Sigmoid colon (tissue), 6 donors: ENCODE measurements at regions not wholly inside any gene's neighbourhood (a gene's known extent, or its start where the extent isn't known, plus 50 kb on each side); places are given as distances from the start of the nearest gene placed in this dataset.

Experiments used
- DNase-seq: peaks from one replicate; pipeline ENCODE4 v3.0.0-alpha.2; 2019
- H3K27ac ChIP-seq, 4 donors: fragments of 200-600 bp; sonication (generic); one replicate each; pipeline ENCODE4 v1.5.1; 2016 to 2019; ENCODE audit warnings: mild to moderate bottlenecking in 1 of 4
- H3K27me3 ChIP-seq, 3 donors: fragments of 200-600 bp; sonication (generic); one replicate each; pipeline ENCODE4 v1.5.1; 2019; ENCODE audit warnings: mild to moderate bottlenecking in 1 of 3
- H3K36me3 ChIP-seq, 4 donors: fragments of 200-600 bp; sonication (generic); one replicate each; pipeline ENCODE4 v1.5.1; 2016 to 2019
- H3K4me1 ChIP-seq, 4 donors: fragments of 200-600 bp; sonication (generic); one replicate each; pipeline ENCODE4 v1.5.1; 2017 to 2019
- H3K4me3 ChIP-seq, 4 donors: fragments of 200-600 bp; sonication (generic); one replicate each; pipeline ENCODE4 v1.5.1; 2017 to 2019; ENCODE audit warnings: mild to moderate bottlenecking in 2 of 4, moderate library complexity in 1 of 4
- H3K9me3 ChIP-seq, 4 donors: fragments of 200-600 bp in 3 of 4; sonication (generic) in 3 of 4; one replicate each; pipeline versions ENCODE4 v1.5.1 to v1.6.1; 2013 to 2019
- CTCF ChIP-seq, 4 experiments: fragments of 450-650 bp in 3 of 4; fragments of 200-600 bp in 1 of 4; IDR thresholded peaks; one replicate each; pipeline ENCODE4 v1.5.1; 2016 to 2019; ENCODE audit warnings: antibody characterized with exemption in 4 of 4, mild to moderate bottlenecking in 3 of 4, moderate library complexity in 2 of 4
- EP300 ChIP-seq, 4 donors: sonication (generic); formaldehyde crosslinking; IDR thresholded peaks; one replicate each; pipeline ENCODE4 v1.6.1; 2017; ENCODE audit warnings: antibody characterized with exemption in 4 of 4
- POLR2A ChIP-seq, 2 donors: fragments of 450-650 bp; IDR thresholded peaks; one replicate each; pipeline ENCODE4 v1.6.1; 2016; ENCODE audit warnings: antibody characterized with exemption in 2 of 2, mild to moderate bottlenecking in 2 of 2, moderate library complexity in 2 of 2
- POLR2AphosphoS5 ChIP-seq, 4 donors: sonication (generic); formaldehyde crosslinking; IDR thresholded peaks; one replicate each; pipeline ENCODE4 v1.6.1; 2017; ENCODE audit warnings: antibody characterized with exemption in 4 of 4
- WGBS, 2 donors: extraction: QIAGEN DNeasy Blood & Tissue Kit; methylation state at CpG; one replicate each; pipeline ENCODE4 v1.1.7; 2013; 5-methylcytosine and 5-hydroxymethylcytosine counted together
- intact Hi-C: fragments of 100-400 bp; cut with DNase I; formaldehyde crosslinking; loops from one replicate; pipeline ENCODE4 v1.15.1; 2023
- donor health status: healthy with polysubstance abuse.
- donor health status: healthy.

DNA sequence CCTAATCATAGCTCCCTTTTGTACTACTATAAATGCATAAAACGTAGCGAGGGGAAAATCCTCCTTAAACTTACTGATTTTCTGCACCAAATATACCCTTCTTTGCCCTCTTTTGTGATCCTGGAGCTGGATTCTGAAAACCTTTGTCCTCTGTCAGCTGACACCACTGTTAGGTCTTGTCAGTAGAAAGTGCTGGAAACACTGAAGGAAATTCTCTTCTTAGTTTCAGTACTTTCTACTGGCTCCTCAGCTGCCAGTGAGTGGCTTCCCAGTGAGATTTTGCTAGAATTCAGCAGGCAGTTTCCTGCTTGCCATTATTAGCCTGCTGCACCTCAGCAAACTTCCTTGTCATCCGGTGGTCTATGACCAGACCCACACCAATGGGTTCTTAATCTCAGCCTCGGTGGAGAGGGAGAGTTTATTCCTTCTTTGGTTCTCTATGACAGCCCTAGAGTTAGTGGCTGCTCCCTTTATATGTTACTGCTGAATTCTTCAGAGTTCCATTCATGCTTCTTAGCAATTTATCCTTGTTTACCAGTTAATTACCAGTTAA lies 476.2 kb downstream of the FSCB start:
- WGBS, 2 donors, result 39 to 44% methylated on average over 4 of the region's 4 CpGs
- no peaks in the 10 kb centered on the region for H3K36me3 ChIP-seq
- intact Hi-C loops, result no loop called here
- H3K9me3 ChIP-seq, result no peaks in the 10 kb centered on the region
- no peaks in the 10 kb centered on the region for H3K4me1 ChIP-seq
- H3K27ac ChIP-seq, result no peak overlapping the region
- no peak for TF ChIP-seq EP300 (IDR thresholded peaks at IDR 0.05)
- TF ChIP-seq POLR2AphosphoS5 (IDR thresholded peaks at IDR 0.05), result no peak
- no peak for TF ChIP-seq CTCF (IDR thresholded peaks at IDR 0.05)
- no peak for TF ChIP-seq POLR2A (IDR thresholded peaks at IDR 0.05)
- H3K4me3 ChIP-seq, result no peak overlapping the region
- no peak for DNase-seq
- no peaks in the 10 kb centered on the region for H3K27me3 ChIP-seq

- Histone ChIP-seq H3K4me1 (no peaks in the 10 kb centered on the region), H3K36me3 (no peaks in the 10 kb centered on the region), H3K4me3 (no peak overlapping the region), H3K27me3 (no peaks in the 10 kb centered on the region), H3K9me3 (no peaks in the 10 kb centered on the region), H3K27ac (no peak overlapping the region)
- no peak for TF ChIP-seq CTCF (IDR thresholded peaks at IDR 0.05)
- no peak for TF ChIP-seq POLR2A (IDR thresholded peaks at IDR 0.05)
- TF ChIP-seq EP300 (IDR thresholded peaks at IDR 0.05), result no peak
- TF ChIP-seq POLR2AphosphoS5 (IDR thresholded peaks at IDR 0.05), result no peak
- intact Hi-C loops, result no loop called here
- no peak for DNase-seq
Measured at GRCh38 chr14:44029933-44030332, 477.1 kb downstream of the FSCB start.

DNA sequence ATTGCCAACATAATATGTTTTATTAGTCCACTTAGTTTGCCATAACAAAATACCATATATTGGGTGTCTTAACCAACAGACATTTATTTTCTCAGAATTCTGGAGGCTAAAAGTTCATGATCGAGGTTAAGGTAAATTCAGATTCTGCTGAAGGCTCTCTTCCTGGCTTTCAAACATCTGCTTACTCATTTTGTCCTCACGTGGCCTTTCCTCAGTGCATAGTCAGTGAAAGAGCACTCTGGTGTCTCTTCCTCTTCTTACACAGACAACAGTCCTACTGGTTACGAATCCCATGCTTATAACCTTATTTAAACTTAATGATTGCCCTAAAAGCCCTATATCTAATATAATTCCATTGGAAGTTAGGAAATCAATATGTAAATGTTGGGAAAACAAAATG lies 479.7 kb downstream of the FSCB start:
- no peaks in the 10 kb centered on the region for H3K36me3 ChIP-seq
- TF ChIP-seq CTCF (IDR thresholded peaks at IDR 0.05) (no peak), POLR2A (IDR thresholded peaks at IDR 0.05) (no peak), EP300 (IDR thresholded peaks at IDR 0.05) (no peak), POLR2AphosphoS5 (IDR thresholded peaks at IDR 0.05) (no peak)
- WGBS, 2 donors, result 59 to 66% methylated on average over 3 of the region's 3 CpGs
- intact Hi-C loops, result no loop called here
- H3K9me3 ChIP-seq, result no peaks in the 10 kb centered on the region
- no peaks in the 10 kb centered on the region for H3K27me3 ChIP-seq
- no peak overlapping the region for H3K4me3 ChIP-seq
- no peak overlapping the region for H3K27ac ChIP-seq
- DNase-seq, result no peak
- H3K4me1 ChIP-seq, result no peaks in the 10 kb centered on the region

GRCh38 chr14:44010595-44010994 lies 496.5 kb downstream of the FSCB start:
- H3K9me3 ChIP-seq, result no peaks in the 10 kb centered on the region
- no peaks in the 10 kb centered on the region for H3K4me1 ChIP-seq
- no peak overlapping the region for H3K4me3 ChIP-seq
- H3K36me3 ChIP-seq, result no peaks in the 10 kb centered on the region
- no peak for TF ChIP-seq POLR2A (IDR thresholded peaks at IDR 0.05)
- TF ChIP-seq POLR2AphosphoS5 (IDR thresholded peaks at IDR 0.05), result no peak
- TF ChIP-seq EP300 (IDR thresholded peaks at IDR 0.05), result no peak
- TF ChIP-seq CTCF (IDR thresholded peaks at IDR 0.05), result no peak
- H3K27ac ChIP-seq, result no peak overlapping the region
- intact Hi-C loops, result no loop called here
- DNase-seq, result no peak
- no peaks in the 10 kb centered on the region for H3K27me3 ChIP-seq

- Histone ChIP-seq H3K27ac (no peak overlapping the region), H3K36me3 (no peaks in the 10 kb centered on the region), H3K27me3 (no peaks in the 10 kb centered on the region), H3K4me1 (no peaks in the 10 kb centered on the region), H3K4me3 (no peak overlapping the region), H3K9me3 (no peaks in the 10 kb centered on the region)
- intact Hi-C loops, result no loop called here
- no peak for DNase-seq
- TF ChIP-seq POLR2A (IDR thresholded peaks at IDR 0.05) (no peak), CTCF (IDR thresholded peaks at IDR 0.05) (no peak), EP300 (IDR thresholded peaks at IDR 0.05) (no peak), POLR2AphosphoS5 (IDR thresholded peaks at IDR 0.05) (no peak)
- WGBS, 2 donors, result 11 to 46% methylated on average over 3 of the region's 3 CpGs
Measured at GRCh38 chr14:44010071-44010470, 497.0 kb downstream of the FSCB start.
